ENCODE measurements at regions not wholly inside any gene's neighbourhood (a gene's known extent, or its start where the extent isn't known, plus 50 kb on each side); places are given as distances from the start of the nearest gene placed in this dataset.
"Not testable (repeated sequence)": the region's sequence is repeated elsewhere in the genome, so short reads cannot be mapped to it uniquely, and the experiment has no call there.

- no peak for DNase-seq
Observed at GRCh38 chr5:85173469-85173868, 788.8 kb upstream of the EDIL3 start.

- DNase-seq = no peak
Observed at GRCh38 chr5:85182344-85182743, 797.7 kb upstream of the EDIL3 start.

- DNase-seq = no peak
Observed at GRCh38 chr5:85204289-85204688, 819.6 kb upstream of the EDIL3 start.

- no peak for DNase-seq
Observed at GRCh38 chr5:85205430-85205829, 820.8 kb upstream of the EDIL3 start.

- DNase-seq = no peak
Observed at GRCh38 chr5:85225388-85225787, 840.7 kb upstream of the EDIL3 start.

- DNase-seq = no peak
Observed at GRCh38 chr5:85249204-85249603, 864.5 kb upstream of the EDIL3 start.

- no peak for DNase-seq
Observed at GRCh38 chr5:85263125-85263524, 878.4 kb upstream of the EDIL3 start.

GRCh38 chr5:85266692-85267091 is 882.0 kb upstream of the EDIL3 start:
- no peak for DNase-seq

- DNase-seq = no peak
Observed at GRCh38 chr5:85268194-85268593, 883.5 kb upstream of the EDIL3 start.

GRCh38 chr5:85278193-85278592 is 893.5 kb upstream of the EDIL3 start:
- DNase-seq = no peak

GRCh38 chr5:85288914-85289313 is 904.2 kb upstream of the EDIL3 start:
- no peak for DNase-seq

- DNase-seq = no peak
Observed at GRCh38 chr5:85293145-85293785, 908.6 kb upstream of the EDIL3 start.

- no peak for DNase-seq
Observed at GRCh38 chr5:85304524-85304923, 919.8 kb upstream of the EDIL3 start.

GRCh38 chr5:85305766-85306165 is 921.1 kb upstream of the EDIL3 start:
- no peak for DNase-seq

GRCh38 chr5:85311536-85311935 is 926.9 kb upstream of the EDIL3 start:
- no peak for DNase-seq

GRCh38 chr5:85320495-85320894 is 935.8 kb upstream of the EDIL3 start:
- no peak for DNase-seq

GRCh38 chr5:85333276-85333675 is 948.6 kb upstream of the EDIL3 start:
- no peak for DNase-seq

GRCh38 chr5:85337435-85337834 is 952.8 kb upstream of the EDIL3 start:
- DNase-seq = no peak

- no peak for DNase-seq
Observed at GRCh38 chr5:85340790-85341189, 956.1 kb upstream of the EDIL3 start.

- DNase-seq = no peak
Observed at GRCh38 chr5:85345818-85346217, 961.1 kb upstream of the EDIL3 start.

- no peak for DNase-seq
Observed at GRCh38 chr5:85357309-85357708, 972.6 kb upstream of the EDIL3 start.

- DNase-seq = no peak
Observed at GRCh38 chr5:85375525-85375924, 990.8 kb upstream of the EDIL3 start.

- DNase-seq = no peak
Observed at GRCh38 chr5:85388770-85389169, 1004.1 kb upstream of the EDIL3 start.

- not testable (repeated sequence) for DNase-seq
Observed at GRCh38 chr5:85392309-85392708, 1007.6 kb upstream of the EDIL3 start.

GRCh38 chr5:85395526-85395925 is 1010.8 kb upstream of the EDIL3 start:
- no peak for DNase-seq

- DNase-seq = no peak
Observed at GRCh38 chr5:85397451-85397850, 1012.8 kb upstream of the EDIL3 start.
